HepG2 (cell line): ENCODE measurements at regions not wholly inside any gene's neighbourhood (a gene's known extent, or its start where the extent isn't known, plus 50 kb on each side); places are given as distances from the start of the nearest gene placed in this dataset.

Experiments
- ATAC-seq: fragments of 200-7000 bp; cut with Tn5 transposase; 3 replicates; pipeline ENCODE4 v1.9.1; 2020; ENCODE audit warnings: mild to moderate bottlenecking, moderate library complexity
- BruUV-seq: library from RNA; stranded (reverse); fragments of 400-500 nt; replicated peaks from 2 replicates; lab custom pipeline; 2021; lab: Mats Ljungman, UMichigan
- CTCF ChIA-PET: fragments of 300-600 bp; formaldehyde crosslinking; extraction: SDS; loops from one replicate; lab custom pipeline; 2021; ENCODE audit warnings: low total read pairs, inconsistent platforms, low intra/inter-chr PET ratio; lab: Yijun Ruan, JAX
- POLR2A ChIA-PET: fragments of 350-600 bp; sonication (Branson Sonifier 250); formaldehyde crosslinking; loops from one replicate; lab custom pipeline; 2020; ENCODE audit warnings: antibody characterized with exemption, inconsistent platforms; lab: Yijun Ruan, JAX
- DNase-seq: peaks from one replicate; pipeline ENCODE4 v3.0.0-alpha.2; 2015; ENCODE audit warnings: low spot score
- FAIRE-seq: peaks from 3 replicates; lab custom pipeline; 2011; peaks lifted over from hg19 to GRCh38; lab: Jason Lieb, UNC
- H2AFZ ChIP-seq: one replicate; pipeline ENCODE4 v1.6.1; 2011; ENCODE audit warnings: low read length, inconsistent platforms
- H3K27ac ChIP-seq: fragments of 300-600 bp; 3 replicates; pipeline ENCODE4 v1.8.0; 2011; ENCODE audit warnings: mixed run types, mild to moderate bottlenecking, mixed read lengths, low read length, inconsistent platforms; ENCODE audit not compliant: insufficient read depth; ENCODE audit errors: extremely low read length
- H3K27me3 ChIP-seq, 2 experiments: fragments of 200-600 bp in 1 of 2; 2 replicates in 1 of 2; 3 replicates in 1 of 2; pipeline versions ENCODE4 v1.6.0 to v1.8.0; 2011; ENCODE audit warnings: low read length in 2 of 2, mild to moderate bottlenecking in 2 of 2, moderate library complexity in 2 of 2, inconsistent platforms in 1 of 2; ENCODE audit not compliant: insufficient read depth in 2 of 2, control insufficient read depth in 1 of 2
- H3K36me3 ChIP-seq, 2 experiments: fragments of 200-600 bp in 1 of 2; replicated peaks in 1 of 2; 2 replicates in 1 of 2; 3 replicates in 1 of 2; pipeline versions ENCODE4 v1.5.1 to v1.8.0; 2011; ENCODE audit warnings: low read length in 2 of 2, inconsistent platforms in 1 of 2; ENCODE audit not compliant: insufficient read depth in 2 of 2, control insufficient read depth in 1 of 2
- H3K4me1 ChIP-seq: 2 replicates; pipeline ENCODE4 v1.5.1; 2012; ENCODE audit warnings: low read length, inconsistent platforms; ENCODE audit not compliant: insufficient read depth
- H3K4me2 ChIP-seq: 2 replicates; pipeline ENCODE4 v1.6.0; 2011; ENCODE audit warnings: low read depth, low read length, inconsistent platforms
- H3K4me3 ChIP-seq, 3 experiments: fragments of 200-600 bp in 1 of 3; sonication (generic), shearing (Covaris generic) in 1 of 3; replicated peaks in 1 of 3; 2 replicates each; pipeline ENCODE4 v1.5.1; 2011 to 2016; ENCODE audit warnings: low read length in 3 of 3, inconsistent platforms in 2 of 3, low read depth in 2 of 3, mild to moderate bottlenecking in 2 of 3, control low read depth in 1 of 3, mixed read lengths in 1 of 3; ENCODE audit not compliant: insufficient read depth in 1 of 3
- H3K79me2 ChIP-seq: one replicate; pipeline ENCODE4 v1.6.1; 2011; ENCODE audit warnings: low read length, inconsistent platforms; ENCODE audit not compliant: insufficient read depth
- H3K9ac ChIP-seq: 2 replicates; pipeline ENCODE4 v1.6.0; 2011; ENCODE audit warnings: mild to moderate bottlenecking, low read depth, low read length, inconsistent platforms; ENCODE audit not compliant: insufficient read depth
- H3K9me3 ChIP-seq: 2 replicates; pipeline ENCODE4 v1.5.1; 2012; ENCODE audit warnings: mild to moderate bottlenecking, low read length
- H4K20me1 ChIP-seq: 2 replicates; pipeline ENCODE4 v1.6.0; 2011; ENCODE audit warnings: inconsistent platforms, mild to moderate bottlenecking, low read length, moderate library complexity; ENCODE audit not compliant: insufficient read depth
- CBX5 ChIP-seq: sonication (generic); formaldehyde crosslinking; IDR thresholded peaks from 2 replicates; pipeline ENCODE4 v1.4.0; 2020; ENCODE audit warnings: missing genetic modification reagents, borderline replicate concordance
- HIVEP1 ChIP-seq: sonication (generic); formaldehyde crosslinking; IDR thresholded peaks from 2 replicates; pipeline ENCODE4 v1.4.0; 2020; ENCODE audit warnings: mild to moderate bottlenecking, missing genetic modification reagents
- HNF1B ChIP-seq: sonication (generic); formaldehyde crosslinking; IDR thresholded peaks from 2 replicates; pipeline ENCODE4 v1.5.1; 2020; ENCODE audit warnings: mild to moderate bottlenecking, moderate library complexity, missing genetic modification reagents
- KLF11 ChIP-seq: IDR thresholded peaks from 2 replicates; pipeline ENCODE4 v1.6.1; 2016; ENCODE audit warnings: missing compliant biosample characterization
- MBNL3 ChIP-seq: fragments of 250-450 bp; sonication (Bioruptor Pico); conservative IDR thresholded peaks from 2 replicates; pipeline ENCODE4 v1.8.0; 2022; ENCODE audit warnings: mild to moderate bottlenecking, inconsistent platforms
- NFRKB ChIP-seq: fragments of 450-650 bp; IDR thresholded peaks from 2 replicates; pipeline ENCODE4 v1.6.1; 2017
- PHB2 ChIP-seq: fragments of 450-650 bp; IDR thresholded peaks from 2 replicates; pipeline ENCODE4 v1.6.1; 2018; ENCODE audit not compliant: partially characterized antibody
- ZNF431 ChIP-seq: sonication (generic); formaldehyde crosslinking; IDR thresholded peaks from 2 replicates; pipeline ENCODE4 v1.9.0; 2022; ENCODE audit warnings: missing genetic modification reagents, low read depth, mild to moderate bottlenecking, borderline replicate concordance
- ZNF567 ChIP-seq: sonication (generic); formaldehyde crosslinking; IDR thresholded peaks from 2 replicates; pipeline ENCODE4 v1.8.1; 2023; ENCODE audit warnings: mild to moderate bottlenecking, missing genetic modification reagents, borderline replicate concordance
- ZSCAN29 ChIP-seq: sonication (generic); formaldehyde crosslinking; conservative IDR thresholded peaks from 2 replicates; pipeline ENCODE4 v1.4.0; 2020; ENCODE audit warnings: mild to moderate bottlenecking, missing genetic modification reagents
- WGBS: methylation state at CpG from one replicate; pipeline ENCODE4 v1.1.6; 2017; ENCODE audit warnings: low lambda C conversion rate; 5-methylcytosine and 5-hydroxymethylcytosine counted together
- in situ Hi-C: cut with HindIII; loops from 2 replicates; pipeline ENCODE4 v1.10.0; 2017; ENCODE audit warnings: low pct_unique_long_range_greater_than_20kb; ENCODE audit not compliant: extremely low pct_ligation_motif_present
- intact Hi-C: fragments of 100-400 bp; cut with micrococcal nuclease; formaldehyde crosslinking; loops from one replicate; pipeline ENCODE4 v1.10.0; 2022; ENCODE audit not compliant: unreplicated experiment
- TF ChIP-seq, protein P1 (sequence below): fragments of 450-650 bp; IDR thresholded peaks from 2 replicates; pipeline ENCODE4 v1.6.1; 2017; ENCODE audit warnings: mild to moderate bottlenecking
- TF ChIP-seq, protein P2 (sequence below), 2 experiments: sonication (generic) in 1 of 2; formaldehyde crosslinking in 1 of 2; IDR thresholded peaks; 2 replicates each; pipeline versions ENCODE4 v1.5.1 to v1.6.1; 2011 to 2020; ENCODE audit warnings: borderline replicate concordance in 1 of 2, low read depth in 1 of 2, low read length in 1 of 2, mild to moderate bottlenecking in 1 of 2, missing genetic modification reagents in 1 of 2, moderate library complexity in 1 of 2

DNA sequence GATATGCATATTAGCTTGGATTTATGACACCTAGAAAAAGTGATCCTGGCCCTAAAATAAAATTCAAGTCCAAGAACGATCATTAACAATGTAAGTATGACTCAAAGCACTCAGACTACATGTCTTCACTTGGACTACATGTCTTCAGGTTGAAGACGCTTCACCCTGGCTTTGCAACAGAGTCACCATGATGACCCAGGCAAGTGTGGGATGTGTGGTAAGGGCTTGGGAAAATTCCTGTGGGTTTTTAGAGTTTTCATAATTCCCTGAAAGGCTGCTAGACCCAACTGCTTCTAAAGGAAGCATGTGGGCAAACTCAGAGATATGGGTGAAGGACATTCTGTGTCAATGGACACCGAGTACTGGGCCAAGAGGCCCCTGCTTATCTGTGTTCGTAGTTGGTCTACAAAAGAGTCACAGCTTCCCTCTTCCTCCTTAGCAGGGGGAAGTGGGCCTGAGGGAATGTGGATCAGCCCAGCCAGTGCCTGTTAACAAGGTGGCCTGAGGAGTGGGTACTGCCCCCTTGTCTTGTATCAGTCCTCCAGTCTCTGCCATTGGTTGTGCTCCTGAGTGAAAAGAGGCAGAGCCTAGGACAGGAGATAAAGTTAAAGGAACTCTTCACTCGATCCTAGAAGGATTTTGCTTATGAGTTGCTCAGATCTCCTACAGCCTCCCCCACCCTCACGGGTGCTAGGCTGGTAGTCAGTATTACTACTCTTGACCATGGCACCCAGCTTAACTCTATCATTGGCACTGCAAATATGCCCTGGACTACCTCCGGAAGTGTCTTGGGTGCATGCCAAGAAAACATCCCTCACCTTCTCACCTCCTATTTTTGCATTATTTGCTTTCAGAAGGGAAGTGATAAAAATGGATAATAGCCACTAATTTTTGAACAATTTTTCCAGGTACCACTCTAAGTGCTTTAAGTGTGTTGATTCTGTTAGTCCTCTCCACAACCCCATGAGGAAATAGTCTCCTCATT is 406.3 kb downstream of the COG6 start (continued):
- TF ChIP-seq, protein P1, sequence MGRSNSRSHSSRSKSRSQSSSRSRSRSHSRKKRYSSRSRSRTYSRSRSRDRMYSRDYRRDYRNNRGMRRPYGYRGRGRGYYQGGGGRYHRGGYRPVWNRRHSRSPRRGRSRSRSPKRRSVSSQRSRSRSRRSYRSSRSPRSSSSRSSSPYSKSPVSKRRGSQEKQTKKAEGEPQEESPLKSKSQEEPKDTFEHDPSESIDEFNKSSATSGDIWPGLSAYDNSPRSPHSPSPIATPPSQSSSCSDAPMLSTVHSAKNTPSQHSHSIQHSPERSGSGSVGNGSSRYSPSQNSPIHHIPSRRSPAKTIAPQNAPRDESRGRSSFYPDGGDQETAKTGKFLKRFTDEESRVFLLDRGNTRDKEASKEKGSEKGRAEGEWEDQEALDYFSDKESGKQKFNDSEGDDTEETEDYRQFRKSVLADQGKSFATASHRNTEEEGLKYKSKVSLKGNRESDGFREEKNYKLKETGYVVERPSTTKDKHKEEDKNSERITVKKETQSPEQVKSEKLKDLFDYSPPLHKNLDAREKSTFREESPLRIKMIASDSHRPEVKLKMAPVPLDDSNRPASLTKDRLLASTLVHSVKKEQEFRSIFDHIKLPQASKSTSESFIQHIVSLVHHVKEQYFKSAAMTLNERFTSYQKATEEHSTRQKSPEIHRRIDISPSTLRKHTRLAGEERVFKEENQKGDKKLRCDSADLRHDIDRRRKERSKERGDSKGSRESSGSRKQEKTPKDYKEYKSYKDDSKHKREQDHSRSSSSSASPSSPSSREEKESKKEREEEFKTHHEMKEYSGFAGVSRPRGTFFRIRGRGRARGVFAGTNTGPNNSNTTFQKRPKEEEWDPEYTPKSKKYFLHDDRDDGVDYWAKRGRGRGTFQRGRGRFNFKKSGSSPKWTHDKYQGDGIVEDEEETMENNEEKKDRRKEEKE = no peak
- TF ChIP-seq ZNF431 (no peak), CBX5 (CRISPR knock-in tag) (no peak)

GRCh38 chr13:40063278-40063698 is 407.8 kb downstream of the COG6 start:
- no peak for FAIRE-seq
- Histone ChIP-seq H3K27ac (peak overlapping the region; percentile 24), H2AFZ (no peak overlapping the region), H3K27me3 (no peaks in the 10 kb centered on the region; a peak in 1 of 5 replicates), H3K4me3 (peak overlapping the region in 1 of 3 experiments; percentile 44; a peak in 3 of 6 replicates), H3K9ac (no peak overlapping the region), H4K20me1 (no peaks in the 10 kb centered on the region), H3K4me1 (peaks cover 71% of the 10 kb centered on the region), H3K4me2 (peak overlapping the region; percentile 67), H3K79me2 (no peaks in the 10 kb centered on the region), H3K9me3 (no peaks in the 10 kb centered on the region), H3K36me3 (no peaks in the 10 kb centered on the region)
- no peak for DNase-seq
- CTCF ChIA-PET = no interaction called here
- 3% methylated on average over 8 of the region's 8 CpGs for WGBS
- ATAC-seq = peak; percentile 57
- intact Hi-C loops (loop anchor here (5.0 kb wide), 1 partner anchor 121 kb away; no protein-coding TSS in a partner anchor), in situ Hi-C loops (no loop called here)
- BruUV-seq = no TSS peak
- POLR2A ChIA-PET = no interaction called here
- peak; percentile 29; the same call in 1 of the 2 replicates for TF ChIP-seq HNF1B (CRISPR knock-in tag)
- 0 out of 2 replicates have a peak, but pooled peaks have one; percentile 25 for TF ChIP-seq HIVEP1
- no peak for TF ChIP-seq KLF11 (CRISPR knock-in tag)
- no peak for TF ChIP-seq NFRKB
- no peak for TF ChIP-seq MBNL3 (CRISPR knock-in tag)
- TF ChIP-seq, protein P2, sequence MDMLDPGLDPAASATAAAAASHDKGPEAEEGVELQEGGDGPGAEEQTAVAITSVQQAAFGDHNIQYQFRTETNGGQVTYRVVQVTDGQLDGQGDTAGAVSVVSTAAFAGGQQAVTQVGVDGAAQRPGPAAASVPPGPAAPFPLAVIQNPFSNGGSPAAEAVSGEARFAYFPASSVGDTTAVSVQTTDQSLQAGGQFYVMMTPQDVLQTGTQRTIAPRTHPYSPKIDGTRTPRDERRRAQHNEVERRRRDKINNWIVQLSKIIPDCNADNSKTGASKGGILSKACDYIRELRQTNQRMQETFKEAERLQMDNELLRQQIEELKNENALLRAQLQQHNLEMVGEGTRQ (IDR thresholded peaks at IDR 0.05; ENCODE audit: low read depth, low read length) = no peak
- TF ChIP-seq, protein P2 (CRISPR knock-in tag; IDR thresholded peaks at IDR 0.05; ENCODE audit: borderline replicate concordance) = no peak
- TF ChIP-seq PHB2 = no peak
- TF ChIP-seq ZSCAN29 (CRISPR knock-in tag) = 0 out of 2 replicates have a peak, but pooled peaks have one; percentile 23
- no peak for TF ChIP-seq ZNF567 (CRISPR knock-in tag)
